ENCODE measurements at regions not wholly inside any gene's neighbourhood (a gene's known extent, or its start where the extent isn't known, plus 50 kb on each side); places are given as distances from the start of the nearest gene placed in this dataset.
A peak's percentile ranks its signal among the peaks of the same experiment; 100 is the strongest.
"Not testable (repeated sequence)": the region's sequence is repeated elsewhere in the genome, so short reads cannot be mapped to it uniquely, and the experiment has no call there.

DNA sequence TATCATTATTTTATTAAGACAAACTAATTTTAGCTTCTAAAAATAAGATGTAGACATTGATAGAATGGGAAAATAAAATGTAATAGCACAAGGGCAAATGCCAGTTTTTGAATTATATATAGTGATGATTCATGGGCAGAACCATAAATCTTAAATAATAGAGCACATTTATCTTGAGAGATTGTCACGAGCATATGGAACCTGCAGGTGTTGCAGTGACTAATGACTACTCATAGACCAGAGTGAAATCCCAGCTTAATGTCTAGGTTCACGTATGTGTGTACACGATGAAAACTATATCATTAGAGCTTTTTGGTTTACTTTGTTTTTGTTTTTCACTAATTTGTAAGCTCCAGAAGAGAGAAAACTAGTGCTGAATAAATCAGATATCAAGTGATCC is 150.2 kb upstream of the CACNA2D1 start:
- WGBS, 2 donors, result 67 to 72% methylated on average over 3 of the region's 3 CpGs
- no peak overlapping the region for H3K27ac ChIP-seq
- H3K27me3 ChIP-seq, result no peaks in the 10 kb centered on the region

DNA sequence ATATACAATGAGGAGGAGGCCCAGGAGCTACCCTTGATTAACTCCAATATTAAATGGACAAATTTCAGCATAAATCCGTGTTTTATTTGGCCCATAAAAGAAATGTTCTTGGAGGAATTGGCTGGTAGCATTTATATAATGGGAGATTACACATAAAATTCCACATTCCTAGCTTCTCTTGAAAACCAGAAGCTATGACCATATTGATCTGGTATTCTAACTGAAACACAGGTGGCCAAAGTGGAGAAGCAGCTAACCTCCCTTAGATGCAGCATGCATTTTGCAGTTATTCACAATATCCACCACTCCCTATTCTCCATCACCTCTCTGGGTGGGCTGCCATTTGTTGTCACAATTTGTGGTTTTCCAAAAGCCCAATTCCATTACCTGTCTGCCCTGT is 148.8 kb upstream of the CACNA2D1 start:
- Histone ChIP-seq H3K27me3 (no peaks in the 10 kb centered on the region), H3K36me3 (no peaks in the 10 kb centered on the region), H3K9me3 (no peaks in the 10 kb centered on the region), H3K4me3 (no peak overlapping the region), H3K27ac (no peak overlapping the region), H3K4me1 (no peaks in the 10 kb centered on the region)
- TF ChIP-seq EP300 (IDR thresholded peaks at IDR 0.05) (no peak), POLR2A (IDR thresholded peaks at IDR 0.05) (no peak), POLR2AphosphoS5 (IDR thresholded peaks at IDR 0.05) (no peak)
- TF ChIP-seq, protein P1, sequence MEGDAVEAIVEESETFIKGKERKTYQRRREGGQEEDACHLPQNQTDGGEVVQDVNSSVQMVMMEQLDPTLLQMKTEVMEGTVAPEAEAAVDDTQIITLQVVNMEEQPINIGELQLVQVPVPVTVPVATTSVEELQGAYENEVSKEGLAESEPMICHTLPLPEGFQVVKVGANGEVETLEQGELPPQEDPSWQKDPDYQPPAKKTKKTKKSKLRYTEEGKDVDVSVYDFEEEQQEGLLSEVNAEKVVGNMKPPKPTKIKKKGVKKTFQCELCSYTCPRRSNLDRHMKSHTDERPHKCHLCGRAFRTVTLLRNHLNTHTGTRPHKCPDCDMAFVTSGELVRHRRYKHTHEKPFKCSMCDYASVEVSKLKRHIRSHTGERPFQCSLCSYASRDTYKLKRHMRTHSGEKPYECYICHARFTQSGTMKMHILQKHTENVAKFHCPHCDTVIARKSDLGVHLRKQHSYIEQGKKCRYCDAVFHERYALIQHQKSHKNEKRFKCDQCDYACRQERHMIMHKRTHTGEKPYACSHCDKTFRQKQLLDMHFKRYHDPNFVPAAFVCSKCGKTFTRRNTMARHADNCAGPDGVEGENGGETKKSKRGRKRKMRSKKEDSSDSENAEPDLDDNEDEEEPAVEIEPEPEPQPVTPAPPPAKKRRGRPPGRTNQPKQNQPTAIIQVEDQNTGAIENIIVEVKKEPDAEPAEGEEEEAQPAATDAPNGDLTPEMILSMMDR (IDR thresholded peaks at IDR 0.05), result no peak
- WGBS, 2 donors, result 70 to 81% methylated on average over 1 of the region's 1 CpG
- DNase-seq, result no peak
- intact Hi-C loops (cut with DNase I), result no loop called here

More for the DNA sequence above, 150.2 kb upstream of the CACNA2D1 start:
- H3K9me3 ChIP-seq, result no peaks in the 10 kb centered on the region
- TF ChIP-seq EP300 (IDR thresholded peaks at IDR 0.05) (no peak), POLR2A (IDR thresholded peaks at IDR 0.05) (no peak), POLR2AphosphoS5 (IDR thresholded peaks at IDR 0.05) (no peak)
- TF ChIP-seq, protein P1 (IDR thresholded peaks at IDR 0.05), result no peak
- no peaks in the 10 kb centered on the region for H3K4me1 ChIP-seq
- DNase-seq, result no peak
- no peak overlapping the region for H3K4me3 ChIP-seq
- H3K36me3 ChIP-seq, result no peaks in the 10 kb centered on the region
- intact Hi-C loops (cut with DNase I), result no loop called here

DNA sequence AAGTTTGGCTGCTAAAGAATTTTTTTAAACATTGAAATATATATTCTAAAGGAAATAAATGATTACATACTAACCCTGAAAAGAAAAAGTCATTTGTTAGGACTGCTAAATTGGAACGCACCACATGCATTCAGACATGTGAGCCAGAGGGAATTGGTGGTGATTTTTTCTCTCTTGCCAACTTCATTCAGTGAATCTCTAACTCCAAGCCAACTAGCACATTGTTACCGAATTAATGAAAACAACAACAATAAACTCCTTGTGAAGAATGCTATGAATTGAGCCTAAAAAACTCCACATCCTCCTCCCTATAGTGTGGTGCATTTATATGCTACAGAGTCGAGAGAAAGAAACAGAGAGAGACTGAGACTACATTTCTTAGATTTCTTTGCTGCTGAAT is 135.5 kb upstream of the CACNA2D1 start:
- no peak for TF ChIP-seq EP300 (IDR thresholded peaks at IDR 0.05)
- Histone ChIP-seq H3K36me3 (no peaks in the 10 kb centered on the region), H3K9me3 (no peaks in the 10 kb centered on the region), H3K4me3 (no peak overlapping the region), H3K27ac (no peak overlapping the region), H3K4me1 (no peaks in the 10 kb centered on the region), H3K27me3 (no peaks in the 10 kb centered on the region)
- DNase-seq, result no peak
- intact Hi-C loops (cut with DNase I), result no loop called here
- WGBS, 2 donors, result 85 to 94% methylated on average over 3 of the region's 3 CpGs

DNA sequence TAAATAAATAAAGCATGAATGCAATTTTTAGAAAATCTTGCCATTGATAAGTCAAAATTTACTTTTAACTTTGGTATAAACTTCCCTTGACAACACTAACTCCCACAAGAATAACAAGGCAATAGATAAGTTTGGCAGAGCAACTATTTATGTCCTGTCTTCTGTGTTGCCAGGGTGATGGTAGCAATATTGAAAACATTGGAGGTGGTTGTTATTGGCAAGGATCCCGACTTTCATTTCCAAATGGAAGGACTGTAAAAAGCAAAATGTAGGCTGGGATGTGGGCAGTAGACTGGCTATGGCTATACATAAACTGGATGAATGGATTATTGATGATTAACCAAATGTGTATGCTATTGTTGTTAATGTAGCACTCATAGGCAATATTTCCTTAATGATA is 134.9 kb upstream of the CACNA2D1 start:
- intact Hi-C loops (cut with DNase I), result no loop called here
- Histone ChIP-seq H3K36me3 (no peaks in the 10 kb centered on the region), H3K27ac (no peak overlapping the region), H3K9me3 (no peaks in the 10 kb centered on the region), H3K27me3 (no peaks in the 10 kb centered on the region), H3K4me3 (no peak overlapping the region), H3K4me1 (no peaks in the 10 kb centered on the region)
- TF ChIP-seq POLR2A (IDR thresholded peaks at IDR 0.05) (no peak), EP300 (IDR thresholded peaks at IDR 0.05) (no peak)
- TF ChIP-seq, protein P1 (IDR thresholded peaks at IDR 0.05), result no peak
- 1 to 43% methylated on average over 1 of the region's 1 CpG for WGBS, 2 donors
- no peak for DNase-seq

DNA sequence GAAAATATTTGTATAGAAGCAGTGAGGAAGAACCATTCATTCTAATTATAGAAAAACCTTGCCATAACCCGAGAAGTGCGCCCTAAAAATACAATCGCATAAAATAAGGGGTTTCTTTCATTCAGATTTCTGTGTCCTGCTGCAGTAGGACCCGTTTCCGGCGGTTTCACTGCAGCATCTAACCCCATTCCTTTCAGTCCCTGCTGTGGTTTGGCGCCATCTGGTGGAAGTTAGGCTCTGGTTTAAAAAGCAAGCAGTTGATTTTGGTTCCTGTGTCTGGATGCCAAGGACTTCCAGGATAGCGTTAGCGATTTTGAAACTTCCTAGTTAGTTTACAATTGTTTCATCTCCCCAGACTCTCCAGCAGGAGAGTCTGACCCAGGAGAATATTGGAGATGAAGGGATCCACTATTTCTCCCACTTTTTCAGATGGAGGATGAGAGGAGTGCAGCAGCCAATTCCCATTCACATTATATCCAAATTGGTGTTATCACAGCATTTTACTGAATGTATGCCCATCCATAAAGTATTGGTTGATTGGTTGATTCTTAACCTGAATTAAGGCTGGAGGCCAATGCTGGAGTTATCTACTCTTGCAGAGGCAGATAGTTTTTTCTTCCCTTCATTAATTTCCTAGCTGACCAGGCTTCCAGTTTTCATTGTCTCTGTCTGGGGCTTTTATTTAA is 128.8 kb upstream of the CACNA2D1 start:
- peaks cover 0 to 3% (median 0%) of the 10 kb centered on the region in 4 donors for H3K4me1 ChIP-seq
- TF ChIP-seq, protein P1 (IDR thresholded peaks at IDR 0.05), result peak; percentile 57 to 93 (median 77)
- TF ChIP-seq POLR2A (IDR thresholded peaks at IDR 0.05) (no peak), EP300 (IDR thresholded peaks at IDR 0.05) (no peak)
- H3K27ac ChIP-seq, result no peak overlapping the region
- no peaks in the 10 kb centered on the region for H3K27me3 ChIP-seq
- intact Hi-C loops (cut with DNase I), result loop anchor here (1.0 to 5.0 kb wide), 3 partner anchors 338 to 1075 kb away; no protein-coding TSS in a partner anchor
- no peaks in the 10 kb centered on the region for H3K36me3 ChIP-seq
- no peak overlapping the region for H3K4me3 ChIP-seq
- no peaks in the 10 kb centered on the region for H3K9me3 ChIP-seq
- DNase-seq, result peak; percentile 92
- 2 to 4% methylated on average over 9 of the region's 9 CpGs for WGBS, 2 donors

DNA sequence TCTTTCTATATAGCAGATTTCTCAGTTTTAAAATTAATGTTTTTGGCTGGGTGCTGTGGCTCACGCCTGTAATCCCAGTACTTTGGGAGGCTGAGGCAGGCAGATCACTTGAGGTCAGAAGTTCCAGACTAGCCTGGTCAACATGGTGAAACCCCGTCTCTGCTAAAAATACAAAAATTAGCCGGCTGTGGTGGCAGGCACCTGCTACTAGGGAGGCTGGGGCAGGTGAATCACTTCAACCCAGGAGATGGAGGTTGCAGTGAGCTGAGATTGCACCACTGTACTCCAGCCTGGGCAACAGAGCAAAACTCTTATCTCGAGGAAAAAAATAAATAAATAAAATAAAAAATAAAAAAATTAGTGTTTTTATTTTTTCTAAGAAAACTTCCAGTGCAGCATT is 127.5 kb upstream of the CACNA2D1 start:
- not testable (repeated sequence) for H3K27me3 ChIP-seq, H3K9me3 ChIP-seq, H3K27ac ChIP-seq, H3K4me3 ChIP-seq, H3K4me1 ChIP-seq, H3K36me3 ChIP-seq, DNase-seq
- WGBS, 2 donors, result 80 to 85% methylated on average over 4 of the region's 4 CpGs
- intact Hi-C loops (cut with DNase I), result loop anchor here (5.0 kb wide), 1 partner anchor 1074 kb away; no protein-coding TSS in a partner anchor
